Cerebellar cortex (tissue), 1 donor: ENCODE measurements at regions not wholly inside any gene's neighbourhood (a gene's known extent, or its start where the extent isn't known, plus 50 kb on each side); places are given as distances from the start of the nearest gene placed in this dataset.
"Not testable (repeated sequence)": the region's sequence is repeated elsewhere in the genome, so short reads cannot be mapped to it uniquely, and the experiment has no call there.

Source experiments
- DNase-seq: peaks from one replicate; pipeline ENCODE4 v3.0.0-alpha.2; 2015; ENCODE audit warnings: low spot score

GRCh38 chr2:4916094-4916493 is 776.1 kb upstream of the SOX11 start:
- DNase-seq = no peak

GRCh38 chr2:4930704-4931103 is 761.5 kb upstream of the SOX11 start:
- no peak for DNase-seq

- no peak for DNase-seq
Measured at GRCh38 chr2:4931721-4932365, 760.3 kb upstream of the SOX11 start.

GRCh38 chr2:4935291-4935690 is 756.9 kb upstream of the SOX11 start:
- not testable (repeated sequence) for DNase-seq

- no peak for DNase-seq
Measured at GRCh38 chr2:4937550-4937949, 754.6 kb upstream of the SOX11 start.

GRCh38 chr2:4938206-4938605 is 754.0 kb upstream of the SOX11 start:
- no peak for DNase-seq

GRCh38 chr2:4942441-4942840 is 749.7 kb upstream of the SOX11 start:
- no peak for DNase-seq

- no peak for DNase-seq
Measured at GRCh38 chr2:4947911-4948310, 744.3 kb upstream of the SOX11 start.

- no peak for DNase-seq
Measured at GRCh38 chr2:4951368-4951767, 740.8 kb upstream of the SOX11 start.

GRCh38 chr2:4959219-4959618 is 733.0 kb upstream of the SOX11 start:
- DNase-seq = no peak

- DNase-seq = no peak
Measured at GRCh38 chr2:4962419-4962818, 729.8 kb upstream of the SOX11 start.

GRCh38 chr2:4963106-4963505 is 729.1 kb upstream of the SOX11 start:
- no peak for DNase-seq

GRCh38 chr2:4964001-4964540 is 728.1 kb upstream of the SOX11 start:
- DNase-seq = no peak

- DNase-seq = no peak
Measured at GRCh38 chr2:4964579-4964978, 727.6 kb upstream of the SOX11 start.

GRCh38 chr2:4965556-4966320 is 726.4 kb upstream of the SOX11 start:
- no peak for DNase-seq

- no peak for DNase-seq
Measured at GRCh38 chr2:4967206-4967605, 725.0 kb upstream of the SOX11 start.

- no peak for DNase-seq
Measured at GRCh38 chr2:4972472-4972871, 719.7 kb upstream of the SOX11 start.

GRCh38 chr2:4973354-4973753 is 718.8 kb upstream of the SOX11 start:
- no peak for DNase-seq

- DNase-seq = no peak
Measured at GRCh38 chr2:4973973-4974372, 718.2 kb upstream of the SOX11 start.

- no peak for DNase-seq
Measured at GRCh38 chr2:4976407-4976806, 715.8 kb upstream of the SOX11 start.

- no peak for DNase-seq
Measured at GRCh38 chr2:4979111-4979510, 713.1 kb upstream of the SOX11 start.

- DNase-seq = no peak
Measured at GRCh38 chr2:4980995-4981394, 711.2 kb upstream of the SOX11 start.

- DNase-seq = no peak
Measured at GRCh38 chr2:4981802-4982409, 710.3 kb upstream of the SOX11 start.
